Naive thymus-derived CD4-positive, alpha-beta T cell (primary cell): ENCODE measurements at regions not wholly inside any gene's neighbourhood (a gene's known extent, or its start where the extent isn't known, plus 50 kb on each side); places are given as distances from the start of the nearest gene placed in this dataset.

ENCODE experiments used
- ATAC-seq: fragments of 150-1000 bp; cut with Tn5 transposase; 2 replicates; pipeline ENCODE4 v1.10.0; 2021; ENCODE audit warnings: mild to moderate bottlenecking, moderate library complexity
- CTCF ChIA-PET: fragments of 350-600 bp; sonication (Branson Sonifier 250); formaldehyde crosslinking; loops from one replicate; lab custom pipeline; 2021; ENCODE audit warnings: antibody characterized with exemption; lab: Charles Lee
- POLR2A ChIA-PET: fragments of 350-600 bp; sonication (Branson Sonifier 250); formaldehyde crosslinking; loops from one replicate; lab custom pipeline; 2021; ENCODE audit warnings: antibody characterized with exemption, inconsistent platforms; lab: Charles Lee
- DNase-seq, 9 donors: peaks; one replicate each; pipeline versions ENCODE4 v3.0.0 to v3.0.0-alpha.2; 2020 to 2022; ENCODE audit warnings: mixed read lengths in 1 of 9
- H3K27ac ChIP-seq: one replicate; pipeline ENCODE4 v1.7.0; 2013; ENCODE audit warnings: mild to moderate bottlenecking, low read depth, low read length, moderate library complexity
- H3K27me3 ChIP-seq, 2 donors: one replicate each; pipeline ENCODE4 v1.7.0; 2013; ENCODE audit warnings: low read length in 2 of 2, mild to moderate bottlenecking in 2 of 2, moderate library complexity in 2 of 2; ENCODE audit not compliant: control insufficient read depth in 2 of 2, insufficient read depth in 2 of 2
- H3K36me3 ChIP-seq, 3 experiments: 1 replicate in 2 of 3; 2 replicates in 1 of 3; pipeline ENCODE4 v1.7.0; 2013; ENCODE audit warnings: low read length in 3 of 3, mild to moderate bottlenecking in 3 of 3, moderate library complexity in 1 of 3; ENCODE audit not compliant: insufficient read depth in 3 of 3, control insufficient read depth in 2 of 3
- H3K4me1 ChIP-seq, 2 donors: one replicate each; pipeline ENCODE4 v1.7.0; 2013; ENCODE audit warnings: low read length in 2 of 2, mild to moderate bottlenecking in 2 of 2, moderate library complexity in 1 of 2; ENCODE audit not compliant: control insufficient read depth in 2 of 2, insufficient read depth in 2 of 2
- H3K4me3 ChIP-seq: 2 replicates; pipeline ENCODE4 v1.7.0; 2013; ENCODE audit warnings: mild to moderate bottlenecking, low read length
- H3K9me3 ChIP-seq, 3 experiments: 1 replicate in 2 of 3; 2 replicates in 1 of 3; pipeline ENCODE4 v1.7.0; 2013; ENCODE audit warnings: low read length in 3 of 3; ENCODE audit not compliant: control insufficient read depth in 2 of 3
- H3K27ac Mint-ChIP-seq, 9 donors: one replicate each; pipeline ENCODE4 v1.8.0; 2020 to 2022; ENCODE audit warnings: mixed read lengths in 9 of 9, mild to moderate bottlenecking in 8 of 9, moderate library complexity in 5 of 9, inconsistent platforms in 2 of 9
- H3K27me3 Mint-ChIP-seq, 5 donors: one replicate each; pipeline ENCODE4 v1.8.0; 2021 to 2022; ENCODE audit warnings: mixed read lengths in 5 of 5, mild to moderate bottlenecking in 1 of 5
- H3K36me3 Mint-ChIP-seq, 5 donors: one replicate each; pipeline ENCODE4 v1.8.0; 2020 to 2022; ENCODE audit warnings: mixed read lengths in 5 of 5, mild to moderate bottlenecking in 3 of 5, inconsistent platforms in 1 of 5
- H3K4me1 Mint-ChIP-seq, 7 donors: one replicate each; pipeline ENCODE4 v1.8.0; 2020 to 2022; ENCODE audit warnings: mixed read lengths in 7 of 7, mild to moderate bottlenecking in 3 of 7, inconsistent platforms in 1 of 7
- H3K4me3 Mint-ChIP-seq, 10 donors: one replicate each; pipeline ENCODE4 v1.8.0; 2020 to 2022; ENCODE audit warnings: mild to moderate bottlenecking in 10 of 10, mixed read lengths in 10 of 10, moderate library complexity in 6 of 10, inconsistent platforms in 2 of 10
- H3K9me3 Mint-ChIP-seq, 11 donors: one replicate each; pipeline ENCODE4 v1.8.0; 2020 to 2022; ENCODE audit warnings: mixed read lengths in 11 of 11, mild to moderate bottlenecking in 4 of 11, inconsistent platforms in 1 of 11, moderate library complexity in 1 of 11
- intact Hi-C, 2 donors: fragments of 100-400 bp; cut with micrococcal nuclease; formaldehyde crosslinking; loops; one replicate each; pipeline ENCODE4 v1.15.1; 2023

- H3K4me1 Mint-ChIP-seq, result no peaks in the 10 kb centered on the region
- no peaks in the 10 kb centered on the region for H3K36me3 ChIP-seq
- ChIA-PET POLR2A (interaction anchor here (0.7 kb wide), 1 partner anchor 515 kb away, joined by 3 read pairs; no protein-coding TSS in a partner anchor), CTCF (interaction anchor here (0.6 kb wide), 2 partner anchors 411 to 1490 kb away, joined by 3 to 6 read pairs; no protein-coding TSS in a partner anchor)
- H3K4me3 Mint-ChIP-seq, result no peak overlapping the region
- no peak overlapping the region for H3K27ac Mint-ChIP-seq
- H3K4me1 ChIP-seq, result no peaks in the 10 kb centered on the region
- no peaks in the 10 kb centered on the region for H3K9me3 ChIP-seq
- no peaks in the 10 kb centered on the region for H3K27me3 ChIP-seq
- H3K9me3 Mint-ChIP-seq, result peaks cover 0 to 1% (median 0%) of the 10 kb centered on the region in 11 donors
- no peaks in the 10 kb centered on the region for H3K36me3 Mint-ChIP-seq
- peaks cover 0 to 11% (median 0%) of the 10 kb centered on the region in 5 donors for H3K27me3 Mint-ChIP-seq
- ATAC-seq (no peak), DNase-seq (no peak)
- intact Hi-C loops, result no loop called here
- no peak overlapping the region for H3K27ac ChIP-seq
- no peak overlapping the region for H3K4me3 ChIP-seq
These were observed 410.0 kb upstream of the SULF2 start for GRCh38 chr20:48195121-48195870.

GRCh38 chr20:48194583-48194982 lies 409.3 kb upstream of the SULF2 start:
- no peaks in the 10 kb centered on the region for H3K9me3 ChIP-seq
- H3K9me3 Mint-ChIP-seq, result peaks cover 0 to 1% (median 0%) of the 10 kb centered on the region in 11 donors
- H3K27me3 Mint-ChIP-seq, result peaks cover 0 to 11% (median 0%) of the 10 kb centered on the region in 5 donors
- H3K36me3 Mint-ChIP-seq, result no peaks in the 10 kb centered on the region
- DNase-seq, result no peak
- H3K4me3 ChIP-seq, result no peak overlapping the region
- intact Hi-C loops, result no loop called here
- no peaks in the 10 kb centered on the region for H3K4me1 ChIP-seq
- H3K27ac Mint-ChIP-seq, result no peak overlapping the region
- H3K4me3 Mint-ChIP-seq, result no peak overlapping the region
- POLR2A ChIA-PET, result no interaction called here
- CTCF ChIA-PET, result interaction anchor here (0.6 kb wide), 1 partner anchor 1491 kb away, joined by 6 read pairs; no protein-coding TSS in a partner anchor
- H3K27ac ChIP-seq, result no peak overlapping the region
- H3K36me3 ChIP-seq, result no peaks in the 10 kb centered on the region
- H3K27me3 ChIP-seq, result no peaks in the 10 kb centered on the region
- no peaks in the 10 kb centered on the region for H3K4me1 Mint-ChIP-seq
- no peak for ATAC-seq

GRCh38 chr20:48193627-48194425 lies 408.5 kb upstream of the SULF2 start:
- Mint-ChIP-seq H3K27ac (no peak overlapping the region), H3K9me3 (peaks cover 0 to 1% (median 0%) of the 10 kb centered on the region in 11 donors), H3K4me3 (no peak overlapping the region), H3K27me3 (peaks cover 0 to 11% (median 0%) of the 10 kb centered on the region in 5 donors), H3K4me1 (no peaks in the 10 kb centered on the region), H3K36me3 (no peaks in the 10 kb centered on the region)
- ChIA-PET POLR2A (no interaction called here), CTCF (no interaction called here)
- intact Hi-C loops, result no loop called here
- Histone ChIP-seq H3K4me3 (no peak overlapping the region), H3K4me1 (no peaks in the 10 kb centered on the region), H3K9me3 (no peaks in the 10 kb centered on the region), H3K36me3 (no peaks in the 10 kb centered on the region), H3K27me3 (no peaks in the 10 kb centered on the region), H3K27ac (no peak overlapping the region)
- DNase-seq (no peak), ATAC-seq (no peak)

GRCh38 chr20:48192109-48192508 lies 406.8 kb upstream of the SULF2 start:
- Histone ChIP-seq H3K4me3 (no peak overlapping the region), H3K36me3 (no peaks in the 10 kb centered on the region), H3K9me3 (no peaks in the 10 kb centered on the region), H3K27ac (no peak overlapping the region), H3K4me1 (no peaks in the 10 kb centered on the region), H3K27me3 (no peaks in the 10 kb centered on the region)
- H3K4me3 Mint-ChIP-seq, result no peak overlapping the region
- no peaks in the 10 kb centered on the region for H3K4me1 Mint-ChIP-seq
- DNase-seq (no peak), ATAC-seq (no peak)
- H3K36me3 Mint-ChIP-seq, result no peaks in the 10 kb centered on the region
- H3K27ac Mint-ChIP-seq, result no peak overlapping the region
- intact Hi-C loops, result no loop called here
- H3K9me3 Mint-ChIP-seq, result peaks cover 0 to 1% (median 0%) of the 10 kb centered on the region in 11 donors
- ChIA-PET POLR2A (no interaction called here), CTCF (no interaction called here)
- peaks cover 0 to 9% (median 0%) of the 10 kb centered on the region in 5 donors for H3K27me3 Mint-ChIP-seq

- CTCF ChIA-PET, result no interaction called here
- H3K36me3 Mint-ChIP-seq, result no peaks in the 10 kb centered on the region
- H3K4me3 ChIP-seq, result no peak overlapping the region
These were observed 405.9 kb upstream of the SULF2 start for GRCh38 chr20:48191200-48191599.

GRCh38 chr20:48190757-48191156 lies 405.5 kb upstream of the SULF2 start:
- Mint-ChIP-seq H3K36me3 (no peaks in the 10 kb centered on the region), H3K4me1 (no peaks in the 10 kb centered on the region), H3K27ac (no peak overlapping the region), H3K4me3 (no peak overlapping the region), H3K9me3 (peaks cover 0 to 1% (median 0%) of the 10 kb centered on the region in 11 donors), H3K27me3 (peaks cover 0 to 12% (median 0%) of the 10 kb centered on the region in 5 donors)
- ATAC-seq, result no peak
- no peak for DNase-seq
- Histone ChIP-seq H3K27me3 (no peaks in the 10 kb centered on the region), H3K27ac (no peak overlapping the region), H3K4me1 (no peaks in the 10 kb centered on the region), H3K36me3 (no peaks in the 10 kb centered on the region), H3K4me3 (no peak overlapping the region), H3K9me3 (no peaks in the 10 kb centered on the region)
- POLR2A ChIA-PET, result no interaction called here
- CTCF ChIA-PET, result no interaction called here
- intact Hi-C loops, result no loop called here

More at GRCh38 chr20:48191200-48191599, 405.9 kb upstream of the SULF2 start:
- H3K27ac Mint-ChIP-seq, result no peak overlapping the region
- Histone ChIP-seq H3K4me1 (no peaks in the 10 kb centered on the region), H3K27ac (no peak overlapping the region), H3K9me3 (no peaks in the 10 kb centered on the region), H3K36me3 (no peaks in the 10 kb centered on the region), H3K27me3 (no peaks in the 10 kb centered on the region)
- no peak overlapping the region for H3K4me3 Mint-ChIP-seq
- POLR2A ChIA-PET, result no interaction called here
- no peaks in the 10 kb centered on the region for H3K4me1 Mint-ChIP-seq
- DNase-seq (no peak), ATAC-seq (no peak)
- H3K27me3 Mint-ChIP-seq, result peaks cover 0 to 12% (median 0%) of the 10 kb centered on the region in 5 donors
- intact Hi-C loops, result no loop called here
- peaks cover 0 to 1% (median 0%) of the 10 kb centered on the region in 11 donors for H3K9me3 Mint-ChIP-seq
